GM19043 (cell line): ENCODE measurements at regions not wholly inside any gene's neighbourhood (a gene's known extent, or its start where the extent isn't known, plus 50 kb on each side); places are given as distances from the start of the nearest gene placed in this dataset.
"Not testable (repeated sequence)": the region's sequence is repeated elsewhere in the genome, so short reads cannot be mapped to it uniquely, and the experiment has no call there.

Experiments used
- ATAC-seq: cut with Tn5 transposase; IDR thresholded peaks from one replicate; pipeline ENCODE4 v1.9.1; 2021; ENCODE audit warnings: low read depth; ENCODE audit not compliant: unreplicated experiment

- no peak for ATAC-seq
These were observed 450.0 kb upstream of the EPHA3 start for GRCh38 chr3:88657459-88657858.

DNA sequence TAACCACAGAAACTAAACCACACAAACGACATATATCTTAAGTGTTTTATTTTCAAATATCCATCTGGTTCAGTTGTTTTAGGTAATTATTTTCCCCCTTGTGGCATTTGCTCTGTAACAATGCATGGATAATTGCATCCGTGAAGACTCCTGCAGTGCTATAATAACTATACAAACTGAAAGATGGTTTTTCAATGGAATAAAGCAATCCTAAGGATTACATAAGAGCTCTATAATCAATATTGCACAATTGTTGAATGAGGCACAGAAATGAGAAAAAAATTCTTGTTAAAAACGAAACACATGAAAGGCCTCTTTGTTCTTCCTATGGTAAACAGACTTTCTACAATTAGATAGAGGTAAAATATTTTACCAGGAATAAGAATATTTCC lies 446.0 kb upstream of the EPHA3 start:
- no peak for ATAC-seq

DNA sequence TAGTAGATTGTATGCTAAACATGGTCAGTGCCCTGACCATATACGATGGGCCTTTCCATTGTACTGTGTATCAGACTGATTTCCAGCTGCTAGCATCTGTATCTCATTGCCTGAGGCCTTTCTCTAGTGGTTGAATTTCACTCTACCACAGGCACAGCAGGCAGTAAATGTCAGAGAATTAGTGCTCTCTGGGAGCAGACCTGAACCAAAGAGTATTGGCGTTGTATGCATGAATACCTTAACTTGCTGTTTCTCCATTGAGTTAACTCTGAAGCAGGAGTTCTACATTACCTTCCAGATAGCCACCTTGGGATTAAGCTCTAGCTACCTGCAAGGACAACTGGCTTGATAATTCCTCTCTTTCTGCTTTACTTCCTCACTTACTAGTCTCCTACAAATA lies 439.2 kb upstream of the EPHA3 start:
- ATAC-seq = no peak

GRCh38 chr3:88671573-88671972 lies 435.8 kb upstream of the EPHA3 start:
- no peak for ATAC-seq

GRCh38 chr3:88677298-88677697 lies 430.1 kb upstream of the EPHA3 start:
- no peak for ATAC-seq

GRCh38 chr3:88678747-88679146 lies 428.7 kb upstream of the EPHA3 start:
- ATAC-seq = no peak

GRCh38 chr3:88690287-88690686 lies 417.1 kb upstream of the EPHA3 start:
- no peak for ATAC-seq

DNA sequence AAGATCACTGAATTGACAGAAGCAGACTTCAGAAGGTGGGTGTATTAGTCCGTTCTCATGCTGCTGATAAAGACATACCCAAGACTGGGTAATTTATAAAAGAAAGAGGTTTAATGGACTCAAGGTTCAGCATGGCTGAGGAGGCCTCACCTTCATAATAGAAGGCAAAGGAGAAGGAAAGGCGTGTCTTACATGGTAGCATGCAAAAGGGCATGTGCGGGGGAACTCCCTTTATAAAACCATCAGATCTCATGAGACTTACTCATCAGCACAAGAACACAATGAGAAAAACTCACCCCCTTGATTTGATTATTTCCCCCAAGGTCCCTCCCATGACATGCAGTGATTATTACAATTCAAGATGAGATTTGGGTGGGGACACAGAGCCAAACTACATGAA lies 416.3 kb upstream of the EPHA3 start:
- no peak for ATAC-seq

DNA sequence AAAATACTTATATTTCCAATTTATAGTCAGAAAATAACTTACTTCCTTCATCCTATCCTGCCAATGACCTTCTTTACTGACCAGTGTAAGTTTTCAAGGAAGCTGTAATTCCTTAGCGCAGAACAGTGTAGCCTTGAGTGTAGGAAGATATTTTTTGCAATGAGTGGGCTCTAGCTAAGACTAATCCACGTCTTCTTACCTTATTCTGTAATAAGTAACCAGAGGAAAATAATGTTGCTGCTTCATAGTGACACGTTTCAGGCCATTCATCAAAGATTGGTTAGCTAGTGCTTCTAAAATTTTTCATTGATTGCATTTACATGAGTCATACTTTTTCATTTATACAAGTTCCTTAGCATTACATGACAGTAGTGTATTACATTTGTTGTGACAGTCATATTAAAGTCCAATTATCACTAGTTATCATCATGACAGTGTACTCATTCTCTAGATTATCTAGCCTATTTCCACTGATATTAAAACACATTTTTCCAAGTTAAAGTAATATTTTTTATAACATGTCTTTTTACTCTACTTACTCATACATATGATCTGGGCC lies 403.8 kb upstream of the EPHA3 start:
- no peak for ATAC-seq

GRCh38 chr3:88704338-88704737 lies 403.1 kb upstream of the EPHA3 start:
- ATAC-seq = no peak

DNA sequence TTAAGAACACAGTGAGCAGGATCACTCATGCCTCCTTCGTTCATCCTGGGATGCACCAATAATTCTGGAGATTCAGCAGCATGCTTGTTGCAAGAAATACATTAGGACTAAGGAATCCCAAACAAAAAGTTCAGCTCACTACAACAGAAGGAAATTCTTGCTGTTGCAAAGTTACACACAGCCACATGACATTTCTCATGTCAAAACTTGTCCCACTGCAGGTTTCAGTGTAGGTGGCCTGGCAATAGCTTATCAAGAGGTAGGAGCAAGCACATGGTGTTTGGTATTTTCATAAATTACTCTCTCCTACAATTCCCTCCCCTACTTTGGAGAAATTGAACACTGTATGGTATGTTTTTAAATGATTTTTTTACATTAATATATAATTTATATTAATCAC lies 399.6 kb upstream of the EPHA3 start:
- no peak for ATAC-seq

DNA sequence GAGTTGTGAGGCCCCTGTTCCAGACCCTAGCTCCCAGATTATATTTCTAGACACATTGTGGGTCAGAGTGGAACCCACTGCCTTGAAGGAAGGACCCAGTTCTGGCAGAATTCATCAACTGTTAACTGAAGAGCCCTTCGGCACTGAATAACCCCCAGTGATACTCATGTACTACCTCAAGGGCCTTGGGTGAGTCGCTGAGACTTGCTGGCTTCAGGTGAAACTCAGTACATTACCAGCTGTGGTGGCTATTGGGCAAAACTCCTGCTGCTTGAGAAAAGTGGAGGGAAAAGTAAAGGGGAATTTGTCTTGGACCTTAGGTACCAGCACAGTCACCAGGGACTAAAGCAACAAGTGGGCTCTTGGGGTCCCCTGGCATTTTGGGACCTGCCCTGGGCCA lies 394.9 kb upstream of the EPHA3 start:
- no peak for ATAC-seq

- no peak for ATAC-seq
These were observed 394.2 kb upstream of the EPHA3 start for GRCh38 chr3:88713233-88713691.

DNA sequence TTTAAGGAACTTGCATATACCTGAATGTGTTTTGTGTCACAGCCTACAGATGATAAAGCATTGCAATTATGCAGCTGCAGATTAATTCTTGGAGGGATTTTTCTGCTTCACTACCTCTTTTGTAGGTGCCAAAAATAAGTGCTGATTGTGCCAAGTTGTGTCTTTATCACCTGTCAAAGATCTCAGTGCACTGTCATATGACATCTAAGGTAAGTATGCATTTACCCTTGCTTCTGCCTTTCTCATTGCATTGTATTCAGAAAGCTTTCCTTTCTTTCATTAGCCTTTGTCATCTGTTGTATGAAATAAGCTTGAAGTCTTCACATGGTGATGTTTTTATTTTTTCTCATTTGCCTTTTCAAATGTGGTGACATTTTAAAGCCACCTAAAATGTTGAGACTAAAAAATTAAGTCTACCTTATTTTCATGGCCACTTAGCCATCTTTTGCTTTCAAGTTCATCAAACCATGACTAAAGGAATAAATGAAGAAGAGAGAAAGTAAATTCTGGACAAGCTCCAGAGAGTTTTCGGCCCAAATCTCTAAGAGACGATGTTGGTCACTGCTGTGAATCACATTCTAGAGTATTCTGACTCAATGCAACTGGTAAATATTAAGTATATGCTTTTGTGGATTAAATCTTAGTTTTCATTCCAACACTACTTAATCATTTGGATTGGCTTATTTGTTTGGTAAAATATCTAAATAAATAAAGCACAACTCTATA lies 381.8 kb upstream of the EPHA3 start:
- ATAC-seq = no peak

- ATAC-seq = no peak
These were observed 375.2 kb upstream of the EPHA3 start for GRCh38 chr3:88732186-88732585.

- no peak for ATAC-seq
These were observed 365.3 kb upstream of the EPHA3 start for GRCh38 chr3:88742106-88742505.

DNA sequence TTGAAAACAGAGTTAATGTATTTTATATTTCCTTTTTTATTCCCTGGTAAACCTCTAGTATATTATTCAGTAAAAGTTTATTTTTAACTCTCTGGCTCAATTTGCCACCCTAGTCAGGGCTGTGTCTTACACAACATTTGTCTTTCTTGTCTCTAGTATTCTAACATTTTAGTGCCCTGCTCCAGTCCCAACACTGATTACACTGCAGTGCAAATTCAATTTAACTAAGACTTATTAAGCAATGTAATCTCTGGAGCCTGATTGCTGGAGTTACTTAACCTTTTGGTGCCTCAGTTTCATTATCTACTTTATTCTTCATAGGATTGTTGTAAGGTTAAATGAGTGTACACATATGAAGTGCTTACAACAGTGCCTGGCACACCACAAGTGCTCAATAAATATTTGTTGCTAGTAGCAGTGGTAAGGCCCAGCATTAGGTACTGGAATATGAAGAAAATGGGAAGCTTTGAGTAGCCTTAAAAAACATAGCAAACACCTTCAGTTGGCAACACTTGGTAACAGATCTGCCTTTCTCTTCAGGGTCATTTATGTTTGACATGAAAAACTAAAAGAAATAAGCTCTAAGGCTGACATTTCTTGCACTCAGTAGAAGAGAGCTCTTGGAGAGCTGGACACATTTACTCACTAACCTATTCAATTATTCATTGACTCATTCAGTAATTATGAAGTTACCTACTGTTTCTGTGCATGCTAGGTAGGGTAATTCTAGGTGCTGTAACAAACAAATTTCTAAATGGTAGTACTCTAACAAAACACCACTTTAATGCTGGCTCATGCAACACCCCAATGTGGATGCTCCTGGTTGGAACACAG lies 364.5 kb upstream of the EPHA3 start:
- no peak for ATAC-seq

- ATAC-seq = no peak
These were observed 362.5 kb upstream of the EPHA3 start for GRCh38 chr3:88744896-88745295.

- ATAC-seq = not testable (repeated sequence)
These were observed 360.3 kb upstream of the EPHA3 start for GRCh38 chr3:88747145-88747544.

GRCh38 chr3:88758676-88759075 lies 348.7 kb upstream of the EPHA3 start:
- no peak for ATAC-seq

DNA sequence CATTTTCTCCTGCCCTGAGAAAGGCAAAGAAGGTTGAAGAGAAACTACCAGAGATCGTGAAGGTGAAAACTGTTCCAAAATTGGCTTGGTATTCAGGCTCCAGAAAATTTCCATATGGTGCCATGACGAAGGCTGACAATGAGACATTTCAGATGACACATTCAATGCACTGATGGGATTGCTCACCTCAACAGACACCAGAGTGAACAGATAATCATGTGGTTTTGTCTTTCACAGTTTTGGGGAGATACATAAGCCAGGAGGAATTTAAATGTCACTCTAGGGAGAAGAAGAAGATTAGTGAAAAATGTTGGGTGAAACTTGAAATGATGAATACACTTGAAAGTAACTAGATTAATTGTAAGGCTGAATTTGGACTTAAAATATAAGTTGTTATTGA lies 339.7 kb upstream of the EPHA3 start:
- ATAC-seq = no peak

GRCh38 chr3:88773766-88774165 lies 333.7 kb upstream of the EPHA3 start:
- no peak for ATAC-seq
